ENCODE measurements at regions not wholly inside any gene's neighbourhood (a gene's known extent, or its start where the extent isn't known, plus 50 kb on each side); places are given as distances from the start of the nearest gene placed in this dataset.
"Not testable (repeated sequence)": the region's sequence is repeated elsewhere in the genome, so short reads cannot be mapped to it uniquely, and the experiment has no call there.

DNA sequence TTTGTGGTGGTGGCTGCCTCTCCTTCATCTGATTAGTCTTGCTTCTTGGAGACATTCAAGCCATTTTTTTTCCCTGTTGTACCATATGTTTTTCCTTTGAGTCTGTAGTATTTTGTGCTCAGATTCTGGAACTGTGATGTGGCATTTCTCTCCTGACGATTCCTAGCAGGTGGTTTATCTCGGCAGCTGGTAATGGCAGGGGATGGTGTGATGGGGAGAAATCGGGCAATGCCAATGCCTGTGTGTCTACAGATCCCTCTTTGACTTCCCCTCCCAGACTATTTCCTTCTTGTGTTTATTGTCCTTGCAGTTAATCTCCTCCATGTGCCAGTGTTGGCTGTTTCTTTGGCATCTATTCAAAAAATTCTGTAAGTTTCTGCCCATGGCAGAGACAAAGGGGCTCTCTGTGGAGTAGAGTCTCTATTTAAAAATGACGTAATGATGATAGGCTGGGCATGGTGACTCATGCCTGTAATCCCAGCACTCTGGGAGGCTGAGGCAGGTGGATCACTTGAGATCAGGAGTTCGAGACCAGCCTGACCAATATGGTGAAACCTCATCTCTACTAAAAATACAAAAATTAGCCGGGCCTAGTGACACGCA is 90.2 kb upstream of the ERCC4 start:
- no peak for DNase-seq

DNA sequence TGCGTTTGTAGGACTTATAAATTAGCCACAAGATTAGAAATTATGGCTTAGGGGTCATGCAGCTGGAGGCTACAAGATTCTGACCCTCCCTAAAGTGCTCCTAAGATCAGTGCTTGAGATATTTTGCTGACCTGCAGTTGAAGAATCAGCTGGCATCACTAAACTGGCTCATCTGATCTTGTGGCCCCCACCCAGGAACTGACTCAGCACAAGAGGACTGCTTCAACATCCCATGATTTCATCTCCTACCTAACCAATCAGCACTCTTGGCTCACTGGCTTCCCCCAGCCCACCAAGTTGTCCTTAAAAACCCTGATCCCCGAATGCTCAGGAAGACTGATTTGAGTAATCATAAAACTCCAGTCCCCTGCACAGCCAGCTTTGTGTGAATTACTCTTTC is 86.4 kb upstream of the ERCC4 start:
- DNase-seq, result no peak

DNA sequence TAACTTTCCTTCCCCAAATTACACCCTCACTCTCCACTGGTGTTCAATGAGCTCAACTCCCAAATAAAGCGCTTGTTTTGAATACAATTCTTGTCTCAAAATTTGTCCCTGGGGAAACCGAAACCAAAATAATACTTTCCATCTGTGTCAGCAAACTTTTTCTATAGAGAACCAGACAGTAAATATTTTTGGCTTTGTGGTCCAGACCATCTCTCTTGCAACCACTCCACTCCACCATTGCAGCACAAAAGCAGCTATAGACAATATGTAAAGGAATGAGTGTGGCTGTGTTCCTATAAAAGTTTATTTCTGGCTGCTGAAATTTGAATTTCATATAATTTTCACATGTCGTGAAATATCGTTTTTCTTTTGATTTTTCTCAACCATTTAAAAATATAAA is 84.6 kb upstream of the ERCC4 start:
- DNase-seq, result no peak

DNA sequence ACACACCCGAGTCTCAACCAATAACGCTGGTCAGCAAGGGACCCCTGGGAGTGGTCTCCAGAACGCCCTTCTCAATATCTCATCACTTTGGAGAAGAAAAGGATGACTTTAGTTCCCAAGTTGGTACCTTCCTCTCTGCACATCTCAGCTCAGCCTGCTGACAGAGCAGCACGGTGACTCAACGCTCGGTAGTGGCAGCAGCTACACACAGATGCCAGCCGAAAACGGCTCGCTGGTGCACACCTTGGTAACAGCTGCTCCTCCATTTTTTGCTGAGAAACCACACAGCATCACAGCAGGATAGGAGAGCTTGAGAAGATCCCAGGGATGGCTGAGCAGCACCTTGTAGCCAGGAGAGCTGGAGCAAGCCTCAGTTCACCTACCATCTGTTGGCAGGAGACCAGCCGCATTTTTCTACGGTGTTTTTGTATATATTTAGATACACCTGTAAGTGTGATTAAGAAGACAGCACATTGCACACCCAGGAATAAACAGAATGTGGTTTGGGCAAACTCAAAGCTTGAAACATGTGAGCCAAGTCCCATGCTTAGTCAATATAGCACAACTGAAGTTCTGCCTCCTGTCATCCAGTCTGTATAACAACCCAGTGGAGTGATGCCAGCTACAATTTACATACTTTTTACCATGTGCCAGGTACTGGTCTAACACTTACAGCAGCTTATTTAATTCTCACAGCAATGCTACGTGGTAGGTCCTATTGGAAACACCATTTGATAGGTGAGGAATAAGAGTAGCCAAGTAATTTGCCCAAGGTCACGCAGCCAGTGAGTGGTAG is 83.8 kb upstream of the ERCC4 start:
- DNase-seq, result no peak

DNA sequence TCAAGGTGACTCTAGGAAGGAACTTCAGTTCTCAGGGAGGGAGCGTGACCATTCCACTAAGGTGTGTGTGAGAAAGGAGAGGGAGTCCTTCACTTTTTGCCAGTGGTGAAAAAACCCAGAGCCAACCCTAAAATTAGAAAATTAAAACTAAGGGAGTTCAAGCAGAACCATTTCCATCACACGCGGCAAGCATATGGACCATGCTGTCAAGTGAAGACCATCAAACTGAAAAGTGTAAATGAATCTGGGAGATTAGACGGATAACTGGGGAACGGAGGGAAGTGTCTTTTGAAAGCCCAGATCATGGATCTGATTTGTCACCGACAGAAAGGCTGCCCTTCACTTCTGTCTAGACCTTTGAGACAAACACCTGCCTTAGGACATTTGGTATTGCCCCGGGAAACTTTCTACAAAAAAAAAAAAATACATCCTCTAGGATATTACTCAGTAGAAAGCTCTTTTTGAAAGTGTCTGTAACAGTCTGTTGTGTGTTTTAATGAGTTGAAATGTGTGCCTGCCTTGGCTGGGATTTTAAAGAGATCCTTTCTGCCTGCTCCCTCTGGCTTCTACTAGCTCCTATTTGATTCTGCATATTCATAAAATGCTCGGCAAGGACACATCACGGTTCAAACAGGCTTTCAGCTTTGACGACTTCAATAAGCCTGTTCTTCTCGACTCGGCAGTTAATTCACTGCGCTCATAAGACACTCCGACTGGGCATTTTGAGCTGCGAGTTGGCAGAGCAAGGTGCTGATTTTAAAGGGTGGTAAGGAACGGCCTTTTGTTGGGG is 81.4 kb upstream of the ERCC4 start:
- no peak for DNase-seq

DNA sequence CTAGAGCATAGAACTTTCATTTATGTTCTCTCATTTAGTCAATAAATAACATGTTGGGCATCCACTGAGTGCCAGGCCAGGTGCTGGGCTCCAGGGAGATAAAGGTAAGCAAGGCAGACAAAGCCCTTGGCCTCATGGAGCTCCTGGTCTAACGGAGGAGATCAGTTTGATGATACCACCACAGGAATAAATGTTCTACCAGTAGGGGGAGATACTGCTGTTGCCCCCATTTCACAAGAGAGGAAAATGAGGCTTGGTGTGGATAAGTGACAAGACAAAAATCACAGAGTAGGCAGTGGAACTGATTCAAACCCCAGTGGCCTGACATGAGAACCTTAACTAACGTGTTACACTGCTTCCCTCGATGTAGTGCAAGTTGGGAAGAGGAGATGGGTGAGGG is 80.4 kb upstream of the ERCC4 start:
- no peak for DNase-seq

DNA sequence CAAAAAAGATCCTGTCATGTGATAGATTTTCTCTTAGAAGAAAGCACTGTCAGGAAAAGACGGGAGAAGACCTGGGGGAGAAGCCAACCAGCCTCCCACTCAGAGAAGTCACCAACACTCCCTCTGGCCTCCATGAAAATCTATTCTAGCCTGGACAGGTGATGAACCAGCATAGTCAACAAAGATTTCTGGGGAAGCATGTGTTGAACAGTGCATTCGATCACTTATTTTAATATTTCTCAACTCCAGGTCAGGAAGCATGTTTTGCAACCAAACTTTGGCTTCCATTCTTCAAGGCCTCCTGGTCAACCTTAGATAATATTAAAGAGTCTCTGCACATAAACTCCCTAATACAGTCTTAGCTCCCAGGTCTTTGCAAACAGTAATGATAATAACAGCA is 74.7 kb upstream of the ERCC4 start:
- no peak for DNase-seq

DNA sequence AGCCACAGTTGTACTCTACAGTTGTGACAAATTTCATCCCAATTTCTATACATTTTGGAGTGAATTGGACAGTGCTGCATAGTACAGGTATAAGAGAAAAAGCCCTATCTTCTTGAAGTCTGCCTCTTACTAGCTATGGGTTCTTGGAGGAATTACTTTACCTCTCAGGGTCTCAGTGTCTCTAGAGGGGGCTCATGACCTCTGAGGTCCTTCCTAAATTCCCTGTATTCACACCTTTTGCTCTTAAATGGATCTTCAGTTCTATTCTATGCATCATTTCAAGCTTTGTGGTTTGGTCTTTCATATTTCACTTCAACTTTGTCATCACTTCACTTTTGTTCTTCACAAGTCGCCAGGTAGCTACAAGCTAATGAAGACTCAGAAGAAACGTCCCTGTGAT is 71.2 kb upstream of the ERCC4 start:
- no peak for DNase-seq

DNA sequence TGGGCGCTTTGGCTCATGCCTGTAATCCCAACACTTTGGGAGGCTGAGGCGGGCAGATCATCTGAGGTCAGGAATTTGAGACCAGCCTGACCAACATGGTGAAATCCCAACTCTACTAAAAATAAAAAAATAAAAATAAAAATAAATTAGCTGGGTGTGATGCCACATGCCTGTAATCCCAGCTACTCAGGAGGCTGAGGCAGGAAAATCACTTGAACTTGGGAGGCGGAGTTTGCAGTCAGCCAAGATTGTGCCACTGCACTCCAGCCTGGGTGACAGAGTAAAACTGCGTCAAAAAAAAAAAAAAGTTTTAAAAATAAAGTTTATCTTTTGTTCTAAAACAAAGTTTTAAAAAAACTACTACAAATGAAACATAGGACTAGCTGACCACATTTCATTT is 69.8 kb upstream of the ERCC4 start:
- DNase-seq, result not testable (repeated sequence)

DNA sequence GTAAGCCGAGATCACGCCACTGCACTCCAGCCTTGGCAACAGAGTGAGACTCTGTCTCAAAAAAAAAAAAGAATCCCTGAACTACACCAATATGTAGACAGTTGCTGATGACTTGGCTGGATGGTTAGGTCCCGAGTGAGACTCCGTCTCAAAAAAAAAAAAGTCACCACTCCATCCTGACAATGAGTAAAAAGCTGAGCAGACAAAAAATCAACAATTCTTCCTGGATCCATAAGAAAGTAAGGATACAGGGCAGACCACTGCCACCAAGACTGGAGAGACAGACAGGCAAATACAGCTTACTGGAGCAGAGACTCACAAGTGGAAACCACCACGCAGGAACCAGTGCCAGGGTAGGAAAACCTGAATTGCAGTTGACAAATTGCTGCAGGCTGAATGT is 67.1 kb upstream of the ERCC4 start:
- DNase-seq, result no peak

DNA sequence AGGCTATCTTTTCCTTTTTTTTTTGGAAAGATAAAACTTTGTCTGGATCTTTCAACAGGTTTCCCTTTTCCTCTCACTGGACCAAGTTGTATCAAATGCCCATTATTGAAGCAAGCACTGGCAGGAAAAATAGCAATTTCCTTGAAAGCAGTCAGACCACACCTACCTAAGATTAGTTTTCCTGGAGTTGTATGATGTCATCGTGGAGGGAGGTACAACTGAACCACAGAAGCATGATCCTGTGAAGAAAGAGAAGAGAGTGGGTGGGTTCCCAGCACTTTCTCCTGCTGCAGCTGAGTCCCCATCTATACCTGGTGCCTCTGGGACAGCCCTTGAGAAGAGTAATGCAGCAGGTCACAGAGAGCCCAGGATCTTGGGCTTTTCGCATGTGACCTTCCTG is 63.6 kb upstream of the ERCC4 start:
- DNase-seq, result no peak

DNA sequence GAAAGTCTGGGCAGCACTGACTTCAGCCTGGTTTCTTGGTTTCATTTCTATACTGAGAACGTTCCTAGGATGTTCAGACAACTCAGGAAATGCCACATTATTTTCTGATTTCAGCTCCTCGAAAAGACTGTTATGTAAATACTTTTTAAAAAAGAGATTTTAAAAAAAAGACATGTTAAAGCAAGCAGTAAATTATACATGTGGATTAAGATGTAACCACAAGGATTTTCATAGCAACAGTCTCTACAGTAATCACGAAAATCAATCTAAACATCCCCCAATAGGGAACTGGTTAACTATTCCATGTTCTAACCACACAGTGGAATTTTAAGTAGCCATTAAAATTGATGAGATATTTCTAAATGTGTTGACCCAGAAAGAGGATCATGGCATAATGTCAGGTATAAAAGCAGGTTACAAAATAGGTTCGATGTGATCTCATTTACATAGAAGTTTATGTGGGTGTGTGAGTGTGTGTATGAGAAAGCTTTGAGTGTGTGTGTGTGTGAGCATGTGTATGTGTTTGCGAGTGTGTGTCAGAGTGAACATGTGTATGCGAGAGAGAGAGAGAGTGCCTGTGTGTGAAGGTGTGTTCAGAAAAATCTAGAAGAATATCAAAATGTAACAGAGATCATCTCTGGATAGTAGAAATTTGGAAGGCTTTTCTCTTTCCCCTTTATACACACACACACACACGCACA is 63.0 kb upstream of the ERCC4 start:
- DNase-seq, result no peak

DNA sequence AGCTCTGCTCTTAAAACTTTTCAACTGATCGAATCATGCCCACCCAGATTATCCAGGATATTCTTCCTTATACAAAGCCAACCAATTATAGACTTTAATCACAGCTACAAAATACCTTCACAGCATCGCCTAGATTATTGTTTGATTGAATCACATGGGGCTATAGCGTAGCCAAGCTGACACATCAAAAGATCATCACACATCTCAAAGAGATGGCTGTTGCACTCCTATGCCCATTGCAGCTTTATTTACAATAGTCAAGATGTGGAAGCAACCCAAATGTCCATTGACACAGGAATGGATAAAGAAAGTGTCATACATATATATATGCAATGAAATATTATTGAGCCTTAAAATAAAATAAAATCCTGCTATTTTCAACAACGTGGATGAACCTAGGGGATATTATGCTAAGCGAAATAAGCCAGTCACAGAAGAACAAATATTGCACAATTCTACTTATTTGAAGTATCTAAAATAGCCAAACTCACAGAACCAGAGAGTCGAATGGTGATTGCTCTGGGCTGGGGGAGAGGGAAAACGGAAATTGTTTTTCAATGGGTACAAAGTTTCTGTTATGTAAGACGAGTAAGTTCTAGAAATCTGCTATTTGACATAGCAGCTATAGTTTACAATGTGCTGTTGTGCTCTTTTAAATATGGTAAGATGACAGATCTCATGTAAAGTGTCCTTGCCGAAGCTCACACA is 60.9 kb upstream of the ERCC4 start:
- no peak for DNase-seq

DNA sequence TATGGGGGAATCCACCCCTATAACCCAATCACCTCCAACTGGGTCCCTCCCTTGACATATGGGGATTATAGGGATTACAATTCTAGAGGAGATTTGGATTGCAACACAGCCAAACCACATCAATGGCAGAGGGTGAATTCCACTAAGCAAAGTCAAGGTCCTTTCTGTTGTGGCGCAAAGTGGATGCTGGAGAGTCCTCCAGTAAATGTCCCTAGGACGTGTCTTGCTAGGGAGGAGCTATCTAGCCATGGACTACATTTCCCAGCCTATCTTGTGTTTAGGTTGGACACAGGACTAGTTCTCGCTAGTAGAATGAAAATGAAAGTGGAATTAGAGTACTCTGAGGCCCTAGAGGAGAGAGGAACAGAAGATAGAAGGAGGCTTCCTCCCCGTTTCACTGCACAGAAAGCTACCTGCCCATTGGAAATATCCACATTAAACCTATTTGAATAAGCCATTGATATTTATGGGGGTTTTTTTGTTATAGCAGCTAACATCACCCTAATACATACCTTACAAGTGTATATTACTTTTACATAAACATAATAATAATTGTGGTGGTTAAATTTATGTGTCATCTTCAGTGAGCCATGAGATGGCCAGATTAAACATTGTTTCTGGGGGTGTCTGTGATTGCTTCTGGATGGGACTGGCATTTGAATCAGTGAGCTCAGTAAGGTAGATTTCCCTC is 56.7 kb upstream of the ERCC4 start:
- DNase-seq, result no peak

DNA sequence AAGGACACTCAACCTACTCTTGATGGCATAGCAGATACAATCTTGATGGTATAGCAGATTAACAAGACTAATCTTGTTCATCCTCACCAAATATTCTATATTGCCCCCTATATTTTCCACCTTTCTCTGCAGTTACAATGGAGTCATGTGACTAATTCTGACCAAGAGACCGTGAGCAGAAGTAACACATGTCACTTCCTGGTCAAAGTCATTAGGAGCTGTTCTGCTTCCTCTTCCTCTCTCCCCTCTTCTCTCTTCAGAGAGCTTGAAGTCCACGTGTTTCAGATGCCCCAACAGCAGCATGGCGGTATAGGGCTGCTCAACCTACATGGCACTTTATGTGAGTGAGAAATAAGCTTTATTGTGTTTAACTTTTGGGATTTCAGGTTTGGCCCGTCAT is 55.3 kb upstream of the ERCC4 start:
- DNase-seq, result no peak

DNA sequence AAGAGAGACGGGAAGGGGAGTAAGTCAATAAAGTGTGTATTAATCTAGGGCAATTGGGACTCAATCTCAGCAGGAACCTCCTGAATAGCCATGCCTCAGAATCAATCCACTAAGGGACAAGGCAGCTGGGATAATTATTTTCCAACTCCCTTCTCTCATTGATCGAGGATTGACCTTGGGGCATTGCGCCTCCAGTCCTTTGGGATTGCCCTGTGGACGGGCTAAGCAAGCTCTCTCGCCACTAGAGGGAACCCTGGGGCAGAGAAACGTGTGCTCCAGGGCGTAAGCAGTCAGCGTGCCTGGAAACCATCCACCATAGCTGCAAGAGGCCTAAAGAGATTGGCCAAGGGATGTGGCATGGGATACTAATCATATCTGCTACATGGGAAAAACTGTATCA is 53.9 kb upstream of the ERCC4 start:
- peak; percentile 2 for DNase-seq

All from NCI-H226 (cell line).